HL-60 (cell line): ENCODE measurements at regions not wholly inside any gene's neighbourhood (a gene's known extent, or its start where the extent isn't known, plus 50 kb on each side); places are given as distances from the start of the nearest gene placed in this dataset.
"Not testable (repeated sequence)": the region's sequence is repeated elsewhere in the genome, so short reads cannot be mapped to it uniquely, and the experiment has no call there.

Experiments used
- SPI1 ChIP-seq: IDR thresholded peaks from 2 replicates; pipeline ENCODE4 v1.6.1; 2012; ENCODE audit warnings: low read depth, mild to moderate bottlenecking, borderline replicate concordance
- TF ChIP-seq, protein P1 (sequence below): IDR thresholded peaks from one replicate; pipeline ENCODE4 v1.5.1; 2011; ENCODE audit warnings: low read length, control low read depth, inconsistent platforms; ENCODE audit not compliant: insufficient read depth

DNA sequence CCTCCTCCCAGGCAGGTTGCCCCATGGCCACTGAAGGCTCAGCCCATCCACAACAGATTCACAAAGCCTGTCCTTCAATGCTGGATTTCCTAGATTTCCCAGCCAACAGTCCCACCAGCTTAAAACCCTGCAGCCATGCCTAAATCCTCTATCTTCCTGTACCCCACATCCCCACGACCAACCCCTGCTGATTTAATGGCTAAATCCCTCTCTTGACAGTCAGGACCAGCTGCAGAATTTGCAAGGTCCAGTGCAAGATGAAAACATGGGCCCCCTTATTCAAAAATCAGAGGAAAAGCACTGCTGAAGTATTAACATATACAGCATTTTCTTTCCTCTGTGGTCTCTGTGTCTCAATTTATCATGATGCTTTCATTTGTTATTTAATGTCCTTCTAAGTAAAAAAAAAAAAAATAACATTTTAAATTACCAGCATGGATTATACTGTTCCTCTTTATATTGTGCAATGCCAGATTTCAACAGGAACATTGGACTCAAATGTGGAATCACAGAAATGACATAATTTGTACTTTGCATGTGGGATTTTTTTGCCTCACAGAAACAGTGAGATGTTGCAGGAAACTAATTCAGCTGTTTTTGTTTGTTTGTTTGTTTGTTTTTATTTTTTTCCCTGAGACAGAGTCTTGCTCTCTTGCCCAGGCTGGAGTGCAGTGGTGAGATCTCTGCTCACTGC, 63.0 kb upstream of the DRD5 start:
- not testable (repeated sequence) for TF ChIP-seq SPI1
- TF ChIP-seq, protein P1, sequence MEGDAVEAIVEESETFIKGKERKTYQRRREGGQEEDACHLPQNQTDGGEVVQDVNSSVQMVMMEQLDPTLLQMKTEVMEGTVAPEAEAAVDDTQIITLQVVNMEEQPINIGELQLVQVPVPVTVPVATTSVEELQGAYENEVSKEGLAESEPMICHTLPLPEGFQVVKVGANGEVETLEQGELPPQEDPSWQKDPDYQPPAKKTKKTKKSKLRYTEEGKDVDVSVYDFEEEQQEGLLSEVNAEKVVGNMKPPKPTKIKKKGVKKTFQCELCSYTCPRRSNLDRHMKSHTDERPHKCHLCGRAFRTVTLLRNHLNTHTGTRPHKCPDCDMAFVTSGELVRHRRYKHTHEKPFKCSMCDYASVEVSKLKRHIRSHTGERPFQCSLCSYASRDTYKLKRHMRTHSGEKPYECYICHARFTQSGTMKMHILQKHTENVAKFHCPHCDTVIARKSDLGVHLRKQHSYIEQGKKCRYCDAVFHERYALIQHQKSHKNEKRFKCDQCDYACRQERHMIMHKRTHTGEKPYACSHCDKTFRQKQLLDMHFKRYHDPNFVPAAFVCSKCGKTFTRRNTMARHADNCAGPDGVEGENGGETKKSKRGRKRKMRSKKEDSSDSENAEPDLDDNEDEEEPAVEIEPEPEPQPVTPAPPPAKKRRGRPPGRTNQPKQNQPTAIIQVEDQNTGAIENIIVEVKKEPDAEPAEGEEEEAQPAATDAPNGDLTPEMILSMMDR, result not testable (repeated sequence)
